ENCODE measurements at regions not wholly inside any gene's neighbourhood (a gene's known extent, or its start where the extent isn't known, plus 50 kb on each side); places are given as distances from the start of the nearest gene placed in this dataset.
"Not testable (repeated sequence)": the region's sequence is repeated elsewhere in the genome, so short reads cannot be mapped to it uniquely, and the experiment has no call there.

DNA sequence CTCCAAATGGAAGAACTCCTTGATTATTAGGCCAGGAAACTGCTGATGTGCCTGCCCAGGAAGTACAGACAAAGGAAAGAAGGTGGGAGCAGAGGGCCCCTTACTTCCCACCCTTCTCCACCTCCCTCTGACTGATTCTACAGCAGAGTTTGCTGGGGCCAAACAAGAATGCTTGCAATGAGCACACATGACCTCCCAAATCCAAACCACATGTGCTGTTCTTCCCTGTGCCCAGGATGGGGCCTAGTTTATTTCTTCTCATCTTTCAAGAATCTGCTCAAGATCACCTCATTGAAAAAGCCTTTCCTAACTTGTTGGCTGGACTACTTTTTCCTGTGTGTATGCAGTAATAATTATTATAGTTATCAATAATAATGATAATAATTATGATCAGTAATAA lies 286.1 kb downstream of the RAB38 start:
- no peak for DNase-seq (ENCODE audit: low read depth, low spot score)
- no peak overlapping the region for H3K27ac ChIP-seq

DNA sequence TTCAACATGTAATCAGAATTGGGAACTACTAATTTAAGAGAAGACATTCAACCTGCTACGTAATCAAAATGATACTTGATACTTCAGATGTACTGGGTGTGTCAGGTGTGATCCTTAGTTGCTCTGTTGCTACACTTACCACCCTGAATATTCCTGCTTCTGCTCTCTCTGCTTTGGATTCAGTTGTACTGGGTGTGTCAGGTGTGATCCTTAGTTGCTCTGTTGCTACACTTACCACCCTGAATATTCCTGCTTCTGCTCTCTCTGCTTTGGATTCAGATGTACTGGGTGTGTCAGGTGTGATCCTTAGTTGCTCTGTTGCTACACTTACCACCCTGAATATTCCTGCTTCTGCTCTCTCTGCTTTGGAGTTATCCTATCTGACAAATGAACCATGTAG lies 290.2 kb downstream of the RAB38 start:
- DNase-seq (ENCODE audit: low read depth, low spot score); H3K27ac ChIP-seq: not testable (repeated sequence)

DNA sequence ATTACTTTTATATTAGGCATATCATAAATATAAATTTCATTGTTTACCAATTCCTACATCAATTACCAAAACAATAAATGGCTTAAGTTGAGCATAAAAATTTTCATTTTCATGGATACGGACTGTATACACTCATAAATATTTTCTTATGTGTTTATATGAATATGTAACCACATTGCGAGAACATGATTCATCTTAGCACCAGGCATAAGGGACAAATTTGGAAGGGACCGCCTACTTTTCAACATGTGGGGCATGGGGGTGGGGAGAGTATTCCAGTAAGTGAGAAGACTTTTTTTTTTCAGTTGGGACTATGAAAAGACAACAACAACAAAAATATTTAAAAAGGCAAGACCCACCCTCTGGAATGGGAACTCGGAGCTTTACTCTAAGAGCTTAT lies 296.1 kb downstream of the RAB38 start:
- no peak for DNase-seq (ENCODE audit: low read depth, low spot score)

DNA sequence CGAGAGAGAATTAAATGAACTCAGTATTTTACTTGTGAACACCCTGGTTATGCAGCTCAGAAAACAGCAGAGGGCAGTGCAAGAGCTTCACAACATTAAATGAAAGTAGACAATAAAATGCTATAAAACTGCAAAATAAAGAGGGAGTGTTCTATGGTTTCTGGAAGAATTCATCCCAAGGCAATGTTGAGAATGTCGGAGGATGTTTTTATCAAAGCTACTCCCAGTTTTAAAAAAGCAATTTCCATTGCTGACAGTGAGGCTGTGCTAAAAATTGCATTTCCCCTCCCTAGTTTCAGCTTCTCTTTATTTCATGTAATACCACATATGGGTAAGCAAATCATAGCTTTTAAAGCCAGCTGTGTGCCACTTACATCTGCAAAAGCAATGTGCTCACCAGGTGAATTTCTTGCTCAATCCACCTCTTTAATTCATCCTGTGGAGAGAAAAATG lies 296.8 kb downstream of the RAB38 start:
- DNase-seq (ENCODE audit: low read depth, low spot score), result no peak
- no peak overlapping the region for H3K27ac ChIP-seq

More for the DNA sequence above, 296.1 kb downstream of the RAB38 start:
- no peak overlapping the region for H3K27ac ChIP-seq

DNA sequence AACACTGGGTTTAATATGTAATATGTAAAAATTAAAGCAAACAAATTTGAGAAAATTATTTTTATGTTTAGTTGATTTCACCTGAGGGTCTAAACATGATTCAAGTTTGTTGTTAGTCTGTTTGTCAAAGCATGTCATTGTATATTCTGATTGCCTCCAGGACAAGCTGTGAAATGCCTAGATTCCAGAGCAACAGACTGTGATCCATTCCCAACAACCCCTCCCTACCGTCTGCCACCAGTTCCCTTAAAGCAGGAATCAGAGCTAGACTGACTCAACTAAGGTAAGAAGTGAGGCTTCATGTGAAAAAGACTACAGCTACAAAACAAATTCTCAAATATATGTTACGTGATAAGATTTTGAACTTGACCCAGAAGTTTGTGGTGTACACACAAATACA lies 304.2 kb downstream of the RAB38 start:
- H3K27ac ChIP-seq, result no peak overlapping the region
- no peak for DNase-seq (ENCODE audit: low read depth, low spot score)

DNA sequence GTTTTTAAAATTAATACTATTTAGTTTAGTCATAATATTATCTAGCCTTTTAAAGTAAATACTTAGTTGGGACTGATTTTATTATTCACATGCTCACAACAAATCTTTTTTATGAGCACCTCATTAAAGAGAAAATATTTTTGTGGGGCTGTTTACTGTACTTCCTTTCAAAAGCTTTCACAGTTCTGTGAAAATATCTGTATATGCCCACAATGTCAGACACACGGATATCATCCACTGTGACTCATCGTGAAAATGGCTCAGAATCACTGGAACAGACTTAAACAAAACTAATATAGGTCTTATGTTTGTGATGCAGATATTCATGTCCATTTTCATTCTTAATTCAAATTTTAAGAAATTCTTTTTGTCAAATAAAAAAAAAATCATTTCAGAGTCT lies 305.2 kb downstream of the RAB38 start:
- DNase-seq (ENCODE audit: low read depth, low spot score), result no peak
- no peak overlapping the region for H3K27ac ChIP-seq

DNA sequence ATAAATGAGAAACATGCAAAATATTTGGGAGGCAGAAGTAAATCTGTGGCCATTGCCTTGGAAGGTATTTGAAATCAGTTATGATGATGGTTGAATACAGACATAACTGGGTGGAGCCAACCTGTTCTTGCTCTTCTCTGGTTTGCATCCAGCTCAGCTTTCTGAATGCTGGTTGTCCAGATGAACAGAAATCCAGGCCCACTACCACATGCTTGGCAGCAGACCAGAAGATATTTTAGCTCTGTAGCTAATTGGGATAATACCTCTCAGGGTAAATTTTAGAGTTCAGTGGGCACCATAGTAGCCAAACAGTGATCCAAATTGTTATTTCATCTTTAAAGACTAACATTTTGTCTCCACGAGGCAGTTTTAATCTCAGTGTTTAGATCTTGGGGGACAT lies 308.3 kb downstream of the RAB38 start:
- DNase-seq (ENCODE audit: low read depth, low spot score), result no peak
- H3K27ac ChIP-seq, result no peak overlapping the region

DNA sequence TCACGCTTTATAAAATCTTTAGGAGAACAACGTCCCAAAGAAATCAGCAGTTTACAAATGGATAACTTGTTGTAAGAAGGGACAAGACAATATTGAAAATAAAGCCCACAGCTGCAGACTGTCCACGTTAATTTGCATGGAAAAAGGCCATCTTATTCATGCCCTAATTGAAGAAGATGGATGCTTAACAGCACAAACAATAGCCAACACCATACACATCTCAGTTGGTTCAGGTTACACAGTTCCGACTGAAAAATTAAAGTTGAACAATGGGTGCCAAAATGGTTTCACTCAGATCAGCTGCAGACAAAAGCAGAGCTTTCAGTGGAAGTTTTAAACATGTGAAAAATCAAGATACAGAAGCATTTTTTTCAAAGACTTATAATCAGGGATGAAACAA lies 314.2 kb downstream of the RAB38 start:
- DNase-seq (ENCODE audit: low read depth, low spot score), result no peak
- no peak overlapping the region for H3K27ac ChIP-seq

DNA sequence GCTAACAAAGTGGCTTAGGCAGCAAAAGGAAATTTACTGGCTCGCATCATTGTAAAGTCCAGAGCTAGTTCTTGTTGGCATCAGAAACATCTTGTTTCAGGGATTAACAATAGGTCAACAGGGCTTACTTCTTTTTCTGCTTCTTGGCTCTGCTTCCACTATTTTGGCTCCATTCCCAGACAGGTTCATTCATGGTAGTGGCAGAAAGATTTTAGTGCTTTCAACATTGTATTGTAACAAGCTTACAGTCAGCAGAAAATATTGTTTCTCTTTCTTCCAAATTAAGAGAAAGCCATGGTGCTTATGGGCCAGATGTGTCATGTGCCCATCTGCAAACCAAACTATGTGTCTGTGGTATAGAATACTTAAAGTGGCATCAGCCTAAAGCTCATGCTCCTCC lies 315.6 kb downstream of the RAB38 start:
- H3K27ac ChIP-seq, result no peak overlapping the region
- no peak for DNase-seq (ENCODE audit: low read depth, low spot score)

DNA sequence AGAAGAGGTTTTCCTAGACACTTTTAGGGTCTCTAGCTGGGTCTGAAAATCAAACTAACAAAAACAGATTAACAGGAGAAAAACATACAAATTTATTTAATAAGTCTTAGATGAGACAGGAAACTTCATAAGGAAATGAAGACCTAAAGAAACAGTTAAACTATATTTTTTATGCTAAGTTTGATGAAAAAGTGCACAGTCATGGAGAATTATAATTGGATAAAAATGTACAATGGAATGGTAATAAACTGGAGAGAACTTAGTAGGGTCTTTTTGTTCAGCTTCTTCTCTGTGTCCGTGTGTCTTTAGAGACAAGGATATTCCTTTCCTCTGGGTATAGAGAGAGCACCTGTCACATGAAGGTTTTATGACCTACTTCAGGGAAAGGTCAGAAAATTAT lies 323.4 kb downstream of the RAB38 start:
- H3K27ac ChIP-seq, result no peak overlapping the region
- DNase-seq (ENCODE audit: low read depth, low spot score), result no peak

DNA sequence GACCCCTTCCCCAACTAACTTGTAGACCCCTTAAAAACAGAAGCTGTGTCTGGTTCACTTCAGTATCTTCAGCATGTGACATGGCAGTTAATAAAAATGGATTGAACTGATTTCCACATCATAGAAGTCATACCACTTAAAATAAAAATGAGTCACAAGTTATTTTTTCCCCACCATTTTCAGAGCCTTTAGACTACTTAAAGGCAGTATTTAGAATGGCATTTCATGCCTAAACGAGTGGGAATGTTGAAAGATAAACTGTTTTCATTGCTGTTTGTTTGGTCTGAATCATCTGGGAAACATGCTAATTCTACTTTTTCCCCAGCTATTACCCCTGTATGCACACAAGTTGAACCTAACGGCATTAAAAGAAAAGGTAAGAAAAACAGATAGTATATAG lies 324.0 kb downstream of the RAB38 start:
- DNase-seq (ENCODE audit: low read depth, low spot score), result no peak
- no peak overlapping the region for H3K27ac ChIP-seq

DNA sequence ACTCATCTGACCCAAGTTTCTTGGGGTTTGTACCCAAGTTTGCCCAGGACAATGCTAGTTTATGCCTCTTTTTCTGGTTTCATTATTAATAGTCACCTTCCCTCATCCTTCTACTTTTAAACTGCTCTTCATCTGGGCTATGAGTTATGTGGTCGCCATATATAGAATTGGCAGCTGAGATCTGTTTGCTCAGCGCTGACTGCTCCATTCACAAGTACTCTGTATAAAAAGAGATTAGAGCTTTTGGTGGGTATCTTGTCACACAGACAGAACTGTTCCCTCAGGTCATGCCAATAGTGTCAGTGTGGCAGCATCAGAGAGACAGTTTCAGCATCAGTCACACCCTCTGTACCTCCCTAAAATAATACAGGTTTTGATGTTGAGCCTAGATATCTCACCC lies 326.0 kb downstream of the RAB38 start:
- DNase-seq (ENCODE audit: low read depth, low spot score), result no peak
- H3K27ac ChIP-seq, result no peak overlapping the region

DNA sequence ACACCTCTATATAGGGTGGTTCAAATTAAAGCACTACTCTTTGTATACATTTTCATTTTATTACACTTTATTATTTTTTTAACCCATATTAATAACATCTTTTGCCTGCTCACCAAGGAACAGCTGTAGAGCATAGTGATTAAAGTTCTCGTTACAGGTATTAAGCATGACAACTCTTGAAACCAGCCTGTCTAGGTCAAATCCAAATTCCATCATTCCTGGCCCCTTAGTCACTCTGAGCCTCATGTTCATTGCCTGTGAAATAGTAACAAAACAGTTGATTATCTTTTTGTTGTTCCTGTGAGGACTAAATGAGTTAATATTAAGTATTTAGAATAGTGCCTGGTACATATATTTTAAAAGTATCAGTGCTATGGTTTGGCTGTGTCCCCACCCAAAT lies 334.5 kb downstream of the RAB38 start:
- no peak for DNase-seq (ENCODE audit: low read depth, low spot score)
- H3K27ac ChIP-seq, result no peak overlapping the region

DNA sequence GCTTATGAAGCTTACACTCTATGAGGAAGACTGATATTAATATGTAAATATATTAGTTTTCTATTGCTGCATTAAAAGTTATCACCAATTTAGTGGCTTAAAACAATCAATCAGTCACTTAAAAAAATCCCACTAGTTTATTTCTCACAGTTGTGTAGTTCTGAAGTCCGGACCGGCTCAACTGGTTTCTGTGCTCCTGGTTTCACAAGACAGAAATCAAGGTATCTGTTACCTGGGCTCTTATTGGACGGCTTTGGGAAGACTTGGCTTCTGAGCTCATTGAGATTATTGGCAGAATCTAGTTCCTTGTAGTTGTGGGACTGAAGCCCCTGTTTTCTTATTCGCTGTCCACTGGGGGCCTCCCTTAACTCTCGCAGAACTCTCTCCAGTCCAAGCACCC lies 343.0 kb downstream of the RAB38 start:
- no peak overlapping the region for H3K27ac ChIP-seq
- DNase-seq (ENCODE audit: low read depth, low spot score), result no peak

DNA sequence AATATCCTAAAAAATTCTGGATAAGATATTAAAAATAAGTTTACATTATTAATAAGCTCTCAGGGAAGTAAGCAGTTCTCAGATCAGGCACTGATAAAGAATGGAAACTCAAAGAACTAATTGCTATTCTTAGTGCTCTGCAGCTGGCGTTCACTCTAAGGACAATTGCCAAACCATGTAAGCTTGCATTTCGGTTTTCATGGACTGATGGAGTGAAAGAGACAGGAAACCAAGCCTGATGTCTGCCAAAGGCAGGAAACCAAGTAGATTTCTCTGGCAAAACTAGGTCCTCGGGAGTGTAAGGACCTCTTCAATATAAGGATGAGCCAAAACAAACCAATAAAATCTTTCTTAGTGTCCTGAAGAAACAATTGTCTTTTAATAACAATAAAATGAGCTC lies 355.2 kb downstream of the RAB38 start:
- no peak for DNase-seq (ENCODE audit: low read depth, low spot score)
- H3K27ac ChIP-seq, result no peak overlapping the region

DNA sequence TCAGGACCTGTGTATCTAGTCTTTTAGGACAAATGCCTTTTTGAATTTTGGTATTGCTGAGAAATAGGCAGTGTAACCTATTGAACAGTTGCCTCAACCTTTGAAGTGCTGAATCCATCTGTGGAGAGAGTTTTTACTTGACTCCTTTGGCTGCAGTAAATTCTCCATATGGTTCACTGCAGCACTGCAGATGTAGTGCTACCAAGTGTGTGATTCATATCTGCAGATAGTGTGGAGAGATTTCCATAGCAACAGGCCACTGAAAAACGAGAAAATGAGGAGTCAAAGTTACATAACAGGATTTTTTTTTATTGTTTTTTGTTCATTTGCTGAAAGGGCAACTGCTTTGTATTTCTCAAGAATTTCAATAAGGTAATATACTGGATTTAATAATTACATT lies 356.1 kb downstream of the RAB38 start:
- no peak for DNase-seq (ENCODE audit: low read depth, low spot score)
- no peak overlapping the region for H3K27ac ChIP-seq

DNA sequence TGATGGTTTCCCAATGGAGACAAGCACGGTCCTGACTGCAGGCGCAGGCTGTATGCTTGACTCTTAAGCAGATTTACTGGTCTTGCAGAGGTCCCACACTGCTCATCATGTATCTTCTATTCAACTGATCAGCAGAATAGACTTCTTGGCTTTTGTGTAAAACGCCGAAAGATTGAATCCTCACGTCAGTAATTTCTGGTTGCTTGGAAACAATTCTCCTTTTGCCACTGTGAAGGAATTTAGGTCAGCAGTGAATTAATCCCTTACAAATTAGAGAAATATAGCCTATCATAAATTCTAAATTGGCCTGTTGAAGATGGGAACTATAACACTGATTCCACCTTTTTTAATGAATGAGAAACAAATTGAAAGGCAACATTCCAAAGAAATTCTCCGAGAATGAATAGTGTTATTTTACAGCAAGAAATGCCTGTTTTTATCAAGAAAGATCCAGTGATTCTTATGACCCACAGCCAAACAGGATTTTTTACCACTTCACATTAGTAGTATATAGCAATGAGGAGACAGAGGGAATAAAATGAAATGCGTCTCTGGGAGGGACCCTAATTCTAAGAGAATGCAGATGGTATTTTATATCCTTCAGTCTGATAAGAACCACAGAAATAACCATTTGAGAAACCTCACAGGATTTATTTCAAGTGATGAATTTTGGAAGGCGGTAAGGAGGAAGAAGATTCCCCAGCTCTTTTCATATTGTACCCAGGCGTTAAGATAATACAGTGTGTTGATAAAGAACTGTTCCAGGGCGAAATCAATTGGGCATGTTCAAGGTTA lies 362.5 kb downstream of the RAB38 start:
- no peak for DNase-seq (ENCODE audit: low read depth, low spot score)
- H3K27ac ChIP-seq, result no peak overlapping the region

DNA sequence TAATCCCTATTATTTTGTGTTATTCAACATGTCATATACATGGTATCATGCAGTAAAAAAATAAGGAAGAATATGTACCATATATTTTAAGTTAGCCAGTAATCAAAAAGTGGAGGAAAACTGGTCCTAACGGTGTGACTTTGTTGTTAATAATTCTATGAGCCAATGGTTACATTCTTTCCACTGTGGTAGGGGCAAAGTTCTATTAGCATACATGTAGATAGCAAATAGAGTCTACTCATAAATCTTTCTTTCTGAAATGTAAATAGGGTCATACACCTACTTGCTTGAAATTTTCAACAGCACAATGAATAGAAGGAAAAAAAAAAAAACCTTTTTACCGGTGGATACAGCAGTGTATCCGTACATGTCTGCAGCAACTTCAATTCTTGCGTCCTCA lies 364.8 kb downstream of the RAB38 start:
- no peak overlapping the region for H3K27ac ChIP-seq
- no peak for DNase-seq (ENCODE audit: low read depth, low spot score)

DNA sequence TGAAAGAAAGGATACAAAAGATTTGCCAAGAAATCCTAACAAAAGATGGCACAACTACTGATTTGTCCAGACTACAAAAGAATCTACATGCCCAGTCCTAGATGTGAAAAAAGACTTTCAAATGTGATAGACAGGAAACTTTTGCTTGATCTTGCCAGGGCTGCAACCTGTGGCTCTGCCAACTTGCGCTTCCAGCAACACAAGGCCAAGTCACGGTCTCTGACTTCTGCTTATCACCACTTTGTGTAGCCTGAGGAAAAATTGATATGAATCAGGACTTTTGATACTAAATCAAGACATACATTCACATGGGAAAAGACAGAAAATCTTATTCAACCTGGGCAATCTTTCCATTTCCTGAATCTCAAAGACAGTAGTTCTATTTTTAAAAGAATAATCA lies 366.0 kb downstream of the RAB38 start:
- DNase-seq (ENCODE audit: low read depth, low spot score), result no peak

DNA sequence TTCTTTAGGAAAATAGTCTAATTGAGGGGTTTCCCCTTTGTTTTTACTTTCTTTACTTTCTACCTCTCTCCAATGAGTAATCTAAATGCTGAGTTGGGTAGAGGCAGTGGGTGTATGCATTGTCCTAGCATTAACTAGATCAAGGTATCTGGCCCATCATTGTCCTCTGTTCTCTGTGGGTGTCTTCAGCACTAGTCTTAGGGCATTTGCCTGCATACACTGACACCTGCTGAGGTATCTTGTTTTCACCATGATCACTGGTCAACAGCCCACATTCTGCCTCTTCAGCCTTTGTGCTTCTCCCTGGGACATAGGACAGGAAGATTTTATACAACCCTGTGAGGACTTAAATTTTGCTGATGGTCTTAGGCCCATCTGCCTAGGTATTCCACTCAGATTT lies 371.1 kb downstream of the RAB38 start:
- DNase-seq (ENCODE audit: low read depth, low spot score), result no peak
- no peak overlapping the region for H3K27ac ChIP-seq

More for the DNA sequence above, 366.0 kb downstream of the RAB38 start:
- H3K27ac ChIP-seq, result no peak overlapping the region

DNA sequence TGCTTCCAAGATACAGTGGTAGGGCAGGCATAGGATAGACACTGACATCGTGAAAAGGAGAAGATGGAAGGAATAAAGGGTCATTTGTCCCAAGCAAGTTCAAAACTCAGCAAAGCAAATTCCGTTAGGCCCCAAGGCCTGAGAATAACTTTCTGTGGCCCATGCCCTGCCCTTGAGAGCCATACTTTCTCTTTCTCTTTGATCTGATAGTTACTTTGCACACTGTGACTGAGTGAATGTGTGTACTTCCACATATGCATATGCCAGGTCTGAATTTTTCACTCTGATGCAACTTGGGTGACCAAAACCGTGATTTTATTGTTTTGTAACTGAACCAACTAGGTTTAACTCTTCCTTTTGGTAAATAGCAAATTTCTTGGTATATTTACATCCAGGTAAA lies 371.5 kb downstream of the RAB38 start:
- no peak overlapping the region for H3K27ac ChIP-seq
- no peak for DNase-seq (ENCODE audit: low read depth, low spot score)

DNA sequence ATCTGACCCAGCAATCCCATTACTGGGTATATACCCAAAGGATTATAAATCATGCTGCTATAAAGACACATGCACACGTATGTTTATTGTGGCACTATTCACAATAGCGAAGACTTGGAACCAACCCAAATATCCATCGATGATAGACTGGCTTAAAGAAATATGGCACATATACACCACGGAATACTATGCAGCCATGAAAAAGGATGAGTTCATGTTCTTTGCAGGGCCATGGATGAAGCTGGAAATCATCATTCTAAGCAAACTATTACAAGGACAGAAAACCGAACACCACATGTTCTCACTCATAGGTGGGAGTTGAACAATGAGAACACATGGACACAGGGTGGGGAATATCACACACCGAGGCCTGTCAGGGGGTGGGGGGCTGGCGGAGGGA lies 390.4 kb downstream of the RAB38 start:
- H3K27ac ChIP-seq; DNase-seq (ENCODE audit: low read depth, low spot score): not testable (repeated sequence)

DNA sequence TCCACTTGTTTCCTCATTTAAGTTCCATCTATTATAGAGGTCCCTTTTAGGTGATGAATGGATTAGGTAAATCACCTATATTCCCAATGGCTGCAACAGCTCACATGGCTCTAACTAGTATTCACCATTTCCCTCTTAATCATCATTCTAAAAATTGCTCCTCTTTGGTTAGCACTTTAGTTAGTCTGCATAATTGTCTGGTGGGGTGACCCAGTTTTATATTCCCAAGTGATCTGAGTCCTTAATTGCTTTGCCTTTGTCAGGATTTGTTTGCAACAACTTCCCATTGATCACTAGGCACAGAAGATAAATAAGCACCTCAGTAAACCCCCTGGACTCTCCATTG lies 395.2 kb downstream of the RAB38 start:
- H3K27ac ChIP-seq, result no peak overlapping the region
- no peak for DNase-seq (ENCODE audit: low read depth, low spot score)

All from epithelial cell of prostate (primary cell).